ENCODE measurements at regions not wholly inside any gene's neighbourhood (a gene's known extent, or its start where the extent isn't known, plus 50 kb on each side); places are given as distances from the start of the nearest gene placed in this dataset.

DNA sequence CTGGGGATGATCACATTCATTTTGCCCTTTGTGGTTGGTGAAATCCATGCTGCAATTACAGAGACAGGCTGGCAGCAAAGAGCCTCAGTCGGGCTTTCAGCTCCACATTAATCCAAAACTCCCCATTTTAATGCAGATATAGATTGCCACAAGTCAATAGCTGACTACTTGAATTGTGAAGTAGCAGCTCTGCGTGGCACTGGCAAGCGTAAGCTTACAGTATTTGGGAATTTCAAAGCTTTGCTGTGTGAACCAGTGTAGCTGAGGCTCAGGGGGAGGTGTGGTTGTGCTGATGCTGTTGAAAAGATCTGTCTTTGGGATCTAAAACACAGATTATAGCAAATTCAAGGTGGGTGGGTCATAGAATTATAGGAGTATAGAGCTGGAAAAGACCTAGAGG lies 290.3 kb upstream of the ONECUT1 start:
- TF ChIP-seq, protein P1, sequence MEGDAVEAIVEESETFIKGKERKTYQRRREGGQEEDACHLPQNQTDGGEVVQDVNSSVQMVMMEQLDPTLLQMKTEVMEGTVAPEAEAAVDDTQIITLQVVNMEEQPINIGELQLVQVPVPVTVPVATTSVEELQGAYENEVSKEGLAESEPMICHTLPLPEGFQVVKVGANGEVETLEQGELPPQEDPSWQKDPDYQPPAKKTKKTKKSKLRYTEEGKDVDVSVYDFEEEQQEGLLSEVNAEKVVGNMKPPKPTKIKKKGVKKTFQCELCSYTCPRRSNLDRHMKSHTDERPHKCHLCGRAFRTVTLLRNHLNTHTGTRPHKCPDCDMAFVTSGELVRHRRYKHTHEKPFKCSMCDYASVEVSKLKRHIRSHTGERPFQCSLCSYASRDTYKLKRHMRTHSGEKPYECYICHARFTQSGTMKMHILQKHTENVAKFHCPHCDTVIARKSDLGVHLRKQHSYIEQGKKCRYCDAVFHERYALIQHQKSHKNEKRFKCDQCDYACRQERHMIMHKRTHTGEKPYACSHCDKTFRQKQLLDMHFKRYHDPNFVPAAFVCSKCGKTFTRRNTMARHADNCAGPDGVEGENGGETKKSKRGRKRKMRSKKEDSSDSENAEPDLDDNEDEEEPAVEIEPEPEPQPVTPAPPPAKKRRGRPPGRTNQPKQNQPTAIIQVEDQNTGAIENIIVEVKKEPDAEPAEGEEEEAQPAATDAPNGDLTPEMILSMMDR (IDR thresholded peaks at IDR 0.05; ENCODE audit: low read length, missing control alignments), result no peak
- no peak for DNase-seq (ENCODE audit: low read depth)
- H3K4me3 ChIP-seq (replicated peaks; ENCODE audit: low read depth, low read length), result no peak overlapping the region

- DNase-seq (ENCODE audit: low read depth), result no peak
- no peak overlapping the region for H3K4me3 ChIP-seq (replicated peaks; ENCODE audit: low read depth, low read length)
- TF ChIP-seq, protein P1 (IDR thresholded peaks at IDR 0.05; ENCODE audit: low read length, missing control alignments), result no peak
Observed at GRCh38 chr15:53074221-53074620, 284.1 kb upstream of the ONECUT1 start.

DNA sequence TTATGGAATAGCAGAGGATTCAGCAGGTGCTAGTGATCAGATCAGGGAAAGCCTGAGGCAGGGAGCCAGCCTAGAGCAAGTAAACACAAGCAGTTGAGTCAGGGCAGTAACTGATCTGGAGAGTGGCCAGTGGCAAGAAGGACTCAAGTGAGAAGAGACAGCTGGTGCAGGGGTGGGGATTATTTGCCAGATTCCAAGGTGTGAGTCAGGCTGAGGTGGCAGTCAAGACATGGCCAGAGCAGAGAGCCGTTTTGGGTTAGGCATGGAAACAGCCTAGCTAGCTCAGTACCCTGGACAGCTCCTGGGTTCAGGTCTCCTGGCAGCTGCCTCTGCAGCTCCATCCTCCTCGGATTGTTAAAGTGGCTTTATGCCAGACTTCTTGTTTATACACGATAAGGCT lies 281.9 kb upstream of the ONECUT1 start:
- TF ChIP-seq, protein P1 (IDR thresholded peaks at IDR 0.05; ENCODE audit: low read length, missing control alignments), result no peak
- DNase-seq (ENCODE audit: low read depth), result peak; percentile 10

GRCh38 chr15:53068636-53069035 lies 278.5 kb upstream of the ONECUT1 start:
- TF ChIP-seq, protein P1 (IDR thresholded peaks at IDR 0.05; ENCODE audit: low read length, missing control alignments), result no peak
- H3K4me3 ChIP-seq (replicated peaks; ENCODE audit: low read depth, low read length), result no peak overlapping the region
- DNase-seq (ENCODE audit: low read depth), result no peak

More for the DNA sequence above, 281.9 kb upstream of the ONECUT1 start:
- no peak overlapping the region for H3K4me3 ChIP-seq (replicated peaks; ENCODE audit: low read depth, low read length)

GRCh38 chr15:53059273-53060043 lies 269.3 kb upstream of the ONECUT1 start:
- TF ChIP-seq, protein P1 (IDR thresholded peaks at IDR 0.05; ENCODE audit: low read length, missing control alignments), result no peak
- no peak overlapping the region for H3K4me3 ChIP-seq (replicated peaks; ENCODE audit: low read depth, low read length)
- DNase-seq (ENCODE audit: low read depth), result no peak

GRCh38 chr15:53046153-53046790 lies 256.1 kb upstream of the ONECUT1 start:
- TF ChIP-seq, protein P1 (IDR thresholded peaks at IDR 0.05; ENCODE audit: low read length, missing control alignments), result no peak
- H3K4me3 ChIP-seq (replicated peaks; ENCODE audit: low read depth, low read length), result no peak overlapping the region
- no peak for DNase-seq (ENCODE audit: low read depth)

DNA sequence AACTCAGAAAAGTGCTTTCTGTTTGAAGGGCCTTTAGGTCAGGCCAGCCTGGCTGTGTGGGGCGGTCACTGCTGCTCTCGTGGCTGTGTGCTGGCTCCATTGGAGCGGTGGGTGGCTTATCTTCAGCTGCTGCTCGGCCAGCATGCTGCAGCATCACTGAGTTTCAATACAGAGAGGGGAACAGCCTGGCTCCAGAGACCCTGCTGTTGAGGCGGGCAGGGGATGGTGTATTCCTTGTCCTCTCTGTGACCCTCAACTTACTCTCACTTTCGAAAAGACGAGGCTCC lies 248.5 kb upstream of the ONECUT1 start:
- DNase-seq (ENCODE audit: low read depth), result no peak
- no peak overlapping the region for H3K4me3 ChIP-seq (replicated peaks; ENCODE audit: low read depth, low read length)
- TF ChIP-seq, protein P1 (IDR thresholded peaks at IDR 0.05; ENCODE audit: low read length, missing control alignments), result no peak

All from fibroblast of pulmonary artery (primary cell).